Activated T-helper 1 cell treated with anti-CD3 and anti-CD28 coated beads, Interleukin-12 subunit alpha, Interleukin-12 subunit beta, Interleukin-2, Interleukin-4 antibody, amounts not matched to agents 30 ng/mL and 10 ng/mL and 1 ng/mL, durations not matched to agents 14 hours and 24 hours and 36 hours (primary cell): ENCODE measurements at regions not wholly inside any gene's neighbourhood (a gene's known extent, or its start where the extent isn't known, plus 50 kb on each side); places are given as distances from the start of the nearest gene placed in this dataset.
"Not testable (repeated sequence)": the region's sequence is repeated elsewhere in the genome, so short reads cannot be mapped to it uniquely, and the experiment has no call there.

Experiments
- DNase-seq: peaks from one replicate; pipeline ENCODE4 v3.0.0; 2021; ENCODE audit warnings: low spot score
- H3K27ac Mint-ChIP-seq: one replicate; pipeline ENCODE4 v1.8.0; 2021; ENCODE audit warnings: mild to moderate bottlenecking, mixed read lengths
- H3K27me3 Mint-ChIP-seq: one replicate; pipeline ENCODE4 v1.8.0; 2022; ENCODE audit warnings: mild to moderate bottlenecking, moderate library complexity, mixed read lengths; ENCODE audit not compliant: insufficient read depth
- H3K36me3 Mint-ChIP-seq: one replicate; pipeline ENCODE4 v1.8.0; 2021; ENCODE audit warnings: low read depth, mixed read lengths
- H3K4me1 Mint-ChIP-seq: one replicate; pipeline ENCODE4 v1.8.0; 2021; ENCODE audit warnings: low read depth, mixed read lengths
- H3K4me3 Mint-ChIP-seq: one replicate; pipeline ENCODE4 v1.8.0; 2021; ENCODE audit warnings: mild to moderate bottlenecking, moderate library complexity, mixed read lengths
- H3K9me3 Mint-ChIP-seq: one replicate; pipeline ENCODE4 v1.8.0; 2021; ENCODE audit warnings: mixed read lengths
- intact Hi-C: fragments of 100-400 bp; cut with micrococcal nuclease; formaldehyde crosslinking; loops from one replicate; pipeline ENCODE4 v1.15.1; 2024

DNA sequence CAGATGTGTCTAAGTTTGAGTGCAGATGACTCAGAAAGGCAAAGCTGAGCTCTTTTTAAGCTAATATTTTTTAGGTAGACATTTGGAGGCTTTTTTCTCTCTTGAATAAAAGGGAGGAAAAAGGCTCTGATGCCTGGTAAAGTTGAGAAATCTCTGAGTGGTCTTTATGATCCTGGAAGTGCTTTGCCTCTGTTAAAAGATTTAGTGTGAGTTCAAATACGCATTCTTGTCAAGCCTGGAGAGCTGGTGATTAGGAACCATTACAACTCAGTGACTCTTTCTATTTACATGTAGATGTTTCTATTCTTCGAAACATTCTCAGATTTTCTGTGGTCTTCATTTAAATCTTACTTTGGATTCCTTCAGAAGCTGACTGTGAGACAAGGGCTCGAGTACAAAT is 143.4 kb upstream of the MED14 start:
- no peak for DNase-seq
- intact Hi-C loops, result loop anchor here (1.0 to 5.0 kb wide), 3 partner anchors 226 to 374 kb away; no protein-coding TSS in a partner anchor
- Mint-ChIP-seq H3K27me3 (peaks cover 2% of the 10 kb centered on the region), H3K9me3 (no peaks in the 10 kb centered on the region), H3K27ac (no peak overlapping the region), H3K4me3 (no peak overlapping the region), H3K4me1 (no peaks in the 10 kb centered on the region), H3K36me3 (no peaks in the 10 kb centered on the region)

GRCh38 chrX:40879172-40879571 is 143.8 kb upstream of the MED14 start:
- H3K27me3 Mint-ChIP-seq, result not testable (repeated sequence)
- intact Hi-C loops, result loop anchor here (2.0 to 5.0 kb wide), 2 partner anchors 227 to 374 kb away; no protein-coding TSS in a partner anchor

DNA sequence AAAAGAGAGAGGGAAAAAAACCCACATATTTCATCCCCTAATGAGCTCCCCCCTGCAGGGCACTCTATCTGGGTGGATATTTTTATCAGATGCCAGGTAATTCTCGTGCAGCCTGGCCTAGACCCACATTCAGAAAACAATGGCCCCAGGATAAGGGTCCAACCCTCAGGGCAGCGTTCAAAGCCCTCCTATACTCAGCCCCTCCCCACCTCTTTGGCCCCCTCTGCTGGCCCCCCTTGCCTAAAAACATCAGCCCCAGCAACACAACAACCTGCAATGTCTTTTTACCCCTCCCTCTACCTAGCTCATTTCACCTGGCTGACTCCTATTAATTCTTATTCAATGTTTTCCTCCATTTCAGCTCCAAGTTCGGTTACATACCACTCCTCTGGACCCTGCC is 145.4 kb upstream of the MED14 start:
- Mint-ChIP-seq H3K27ac (no peak overlapping the region), H3K4me1 (no peaks in the 10 kb centered on the region), H3K27me3 (peaks cover 2% of the 10 kb centered on the region), H3K4me3 (no peak overlapping the region), H3K9me3 (no peaks in the 10 kb centered on the region), H3K36me3 (no peaks in the 10 kb centered on the region)
- no peak for DNase-seq
- intact Hi-C loops, result no loop called here

More at GRCh38 chrX:40879172-40879571, 143.8 kb upstream of the MED14 start:
- not testable (repeated sequence) for H3K9me3 Mint-ChIP-seq, DNase-seq, H3K27ac Mint-ChIP-seq, H3K4me1 Mint-ChIP-seq, H3K36me3 Mint-ChIP-seq, H3K4me3 Mint-ChIP-seq

- Mint-ChIP-seq H3K36me3 (no peaks in the 10 kb centered on the region), H3K27ac (no peak overlapping the region), H3K27me3 (peaks cover 2% of the 10 kb centered on the region), H3K4me3 (no peak overlapping the region), H3K9me3 (no peaks in the 10 kb centered on the region), H3K4me1 (no peaks in the 10 kb centered on the region)
- DNase-seq, result no peak
- intact Hi-C loops, result no loop called here
Observed at GRCh38 chrX:40883021-40883619, 147.8 kb upstream of the MED14 start.

DNA sequence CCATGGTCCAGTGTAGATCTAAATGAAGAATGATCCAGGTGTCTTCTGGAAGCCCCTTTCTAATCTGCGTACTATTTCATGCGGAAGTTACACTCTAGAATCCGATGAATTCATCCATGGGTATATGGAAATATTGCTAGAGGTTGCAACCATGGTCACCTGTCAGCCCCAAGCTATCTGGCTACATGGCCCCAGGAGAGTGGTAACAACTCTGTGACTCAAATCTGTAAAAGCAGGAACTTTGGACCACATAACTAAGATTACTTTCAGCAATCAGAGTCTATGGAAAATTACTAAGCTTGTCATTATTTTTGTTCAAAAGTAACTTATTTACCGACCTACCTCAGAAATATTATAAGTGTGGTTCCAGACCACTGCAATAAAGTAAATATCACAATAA is 150.6 kb upstream of the MED14 start:
- no peaks in the 10 kb centered on the region for H3K4me1 Mint-ChIP-seq
- intact Hi-C loops, result no loop called here
- no peak for DNase-seq
- no peaks in the 10 kb centered on the region for H3K36me3 Mint-ChIP-seq
- peaks cover 2% of the 10 kb centered on the region for H3K27me3 Mint-ChIP-seq
- no peak overlapping the region for H3K27ac Mint-ChIP-seq
- H3K4me3 Mint-ChIP-seq, result no peak overlapping the region
- H3K9me3 Mint-ChIP-seq, result no peaks in the 10 kb centered on the region

DNA sequence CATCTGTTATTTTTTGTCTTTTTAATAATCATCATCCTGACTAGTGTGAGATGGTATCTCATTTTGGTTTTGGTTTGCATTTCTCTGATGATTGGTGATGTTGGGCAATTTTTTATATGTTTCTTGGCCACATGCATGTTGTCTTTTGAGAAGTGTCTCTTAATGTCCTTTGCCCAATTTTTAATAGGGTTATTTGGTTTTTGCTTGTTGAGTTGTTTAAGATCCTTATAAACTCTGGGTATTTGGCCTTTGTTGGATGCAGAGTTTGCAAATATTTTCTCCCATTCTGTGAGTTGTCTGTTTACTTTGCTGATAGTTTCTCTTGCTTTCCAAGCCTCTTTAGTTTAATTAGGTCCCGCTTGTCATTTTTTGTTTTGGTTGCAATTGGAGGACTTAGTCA is 152.1 kb upstream of the MED14 start:
- Mint-ChIP-seq H3K27ac (no peak overlapping the region), H3K4me1 (no peaks in the 10 kb centered on the region), H3K4me3 (no peak overlapping the region), H3K36me3 (no peaks in the 10 kb centered on the region), H3K27me3 (no peaks in the 10 kb centered on the region), H3K9me3 (peaks cover 3% of the 10 kb centered on the region)
- no peak for DNase-seq
- intact Hi-C loops, result no loop called here

DNA sequence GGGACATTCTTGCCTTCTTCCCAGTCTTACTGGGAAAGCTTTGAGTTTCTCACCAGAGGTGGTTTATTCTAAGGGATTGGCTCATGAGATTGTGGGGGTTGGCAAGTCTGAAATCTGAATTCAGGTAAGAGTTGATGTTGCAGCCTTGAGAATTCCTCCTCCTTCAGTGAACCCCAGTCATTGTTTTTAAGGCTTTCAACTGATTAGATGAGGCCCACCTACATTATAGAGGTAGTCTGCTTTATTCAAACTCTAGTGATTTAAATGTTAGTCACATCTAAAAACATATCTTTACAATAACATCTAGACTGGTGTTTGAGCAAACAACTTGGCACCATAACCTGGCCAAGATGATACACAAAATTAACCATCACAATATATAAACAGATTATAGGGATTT is 156.5 kb upstream of the MED14 start:
- no peaks in the 10 kb centered on the region for H3K4me1 Mint-ChIP-seq
- H3K27ac Mint-ChIP-seq, result no peak overlapping the region
- H3K36me3 Mint-ChIP-seq, result no peaks in the 10 kb centered on the region
- intact Hi-C loops, result no loop called here
- DNase-seq, result no peak
- H3K27me3 Mint-ChIP-seq, result no peaks in the 10 kb centered on the region
- H3K9me3 Mint-ChIP-seq, result peaks cover 3% of the 10 kb centered on the region
- H3K4me3 Mint-ChIP-seq, result no peak overlapping the region

GRCh38 chrX:40893251-40893910 is 158.0 kb upstream of the MED14 start:
- intact Hi-C loops, result no loop called here
- H3K9me3 Mint-ChIP-seq, result peaks cover 3% of the 10 kb centered on the region
- H3K36me3 Mint-ChIP-seq, result no peaks in the 10 kb centered on the region
- H3K27ac Mint-ChIP-seq, result no peak overlapping the region
- DNase-seq, result no peak
- no peaks in the 10 kb centered on the region for H3K27me3 Mint-ChIP-seq
- H3K4me3 Mint-ChIP-seq, result no peak overlapping the region
- H3K4me1 Mint-ChIP-seq, result no peaks in the 10 kb centered on the region

- Mint-ChIP-seq H3K4me1 (no peaks in the 10 kb centered on the region), H3K9me3 (peaks cover 3% of the 10 kb centered on the region), H3K27me3 (no peaks in the 10 kb centered on the region), H3K36me3 (no peaks in the 10 kb centered on the region), H3K27ac (no peak overlapping the region), H3K4me3 (no peak overlapping the region)
- intact Hi-C loops, result no loop called here
- DNase-seq, result no peak
Observed at GRCh38 chrX:40895246-40895645, 159.9 kb upstream of the MED14 start.

DNA sequence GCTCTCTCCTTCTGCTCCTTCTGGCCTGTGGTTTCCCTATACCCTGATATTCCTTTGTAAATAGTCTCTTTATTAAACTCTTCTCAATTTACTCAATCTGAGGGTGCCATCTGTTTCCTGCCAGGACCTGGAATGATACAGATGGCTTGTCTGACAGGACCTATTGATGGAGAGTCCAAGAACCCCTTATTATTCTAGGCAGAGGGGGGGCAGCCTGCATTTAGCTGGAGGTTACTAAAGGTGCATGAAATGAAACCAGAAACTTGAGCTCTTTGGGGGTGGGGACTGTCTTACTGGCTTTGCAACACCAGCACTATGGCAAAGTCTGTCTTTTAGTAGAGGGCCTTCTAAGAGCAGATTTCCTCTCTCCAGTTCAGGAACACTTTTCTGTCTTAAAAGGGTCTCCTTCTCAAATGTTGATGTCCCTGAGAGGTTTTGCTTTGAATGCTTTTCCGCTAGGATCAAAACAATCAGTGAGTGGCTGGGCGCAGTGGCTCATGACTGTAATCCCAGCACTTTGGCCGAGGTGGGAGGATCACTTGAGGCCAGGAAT is 162.5 kb upstream of the MED14 start:
- H3K27me3 Mint-ChIP-seq, result no peaks in the 10 kb centered on the region

GRCh38 chrX:40904739-40905138 is 169.4 kb upstream of the MED14 start:
- H3K27me3 Mint-ChIP-seq, H3K4me3 Mint-ChIP-seq, H3K36me3 Mint-ChIP-seq, DNase-seq, H3K9me3 Mint-ChIP-seq, intact Hi-C loops, H3K27ac Mint-ChIP-seq, H3K4me1 Mint-ChIP-seq: not testable (repeated sequence)

More for the DNA sequence above, 162.5 kb upstream of the MED14 start:
- Mint-ChIP-seq H3K27ac (no peak overlapping the region), H3K4me3 (no peak overlapping the region), H3K36me3 (no peaks in the 10 kb centered on the region), H3K9me3 (no peaks in the 10 kb centered on the region), H3K4me1 (no peaks in the 10 kb centered on the region)
- intact Hi-C loops, result no loop called here
- no peak for DNase-seq

GRCh38 chrX:40908026-40908425 is 172.7 kb upstream of the MED14 start:
- H3K4me1 Mint-ChIP-seq, result no peaks in the 10 kb centered on the region
- H3K4me3 Mint-ChIP-seq, result no peak overlapping the region
- no peaks in the 10 kb centered on the region for H3K27me3 Mint-ChIP-seq
- DNase-seq, result no peak
- intact Hi-C loops, result no loop called here
- no peaks in the 10 kb centered on the region for H3K9me3 Mint-ChIP-seq
- no peaks in the 10 kb centered on the region for H3K36me3 Mint-ChIP-seq
- no peak overlapping the region for H3K27ac Mint-ChIP-seq

DNA sequence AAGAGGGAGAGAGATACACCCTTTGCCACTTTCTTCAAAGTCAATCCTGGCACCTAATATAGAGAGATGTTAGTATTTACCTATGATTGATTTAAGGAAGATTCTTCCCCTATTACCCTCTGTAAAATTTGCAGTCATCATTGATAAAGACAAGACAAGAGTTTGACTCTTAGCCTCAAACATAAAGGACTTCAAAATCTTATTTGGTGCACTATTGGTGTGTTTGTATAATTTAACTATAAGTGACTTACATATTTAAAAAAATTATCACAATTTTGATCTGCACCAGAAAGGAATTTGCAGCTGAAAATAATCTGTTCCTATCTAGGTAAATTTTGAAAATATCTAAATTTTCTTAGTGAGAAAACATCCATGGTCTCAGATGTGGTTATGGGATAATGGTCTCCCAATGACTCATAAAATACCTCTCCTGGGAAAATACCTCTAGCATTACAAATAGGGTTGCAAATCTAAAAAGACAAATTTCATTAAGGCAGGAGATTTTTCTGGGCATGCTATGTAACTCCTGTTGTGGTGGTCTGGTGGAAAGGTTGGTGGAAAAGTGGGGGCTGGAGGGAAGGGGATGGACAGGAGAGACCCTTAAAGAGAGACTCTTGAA is 173.6 kb upstream of the MED14 start:
- Mint-ChIP-seq H3K27ac (no peak overlapping the region), H3K36me3 (no peaks in the 10 kb centered on the region), H3K27me3 (no peaks in the 10 kb centered on the region), H3K4me1 (no peaks in the 10 kb centered on the region), H3K4me3 (no peak overlapping the region), H3K9me3 (no peaks in the 10 kb centered on the region)
- intact Hi-C loops, result no loop called here
- no peak for DNase-seq
